ENCODE measurements at regions not wholly inside any gene's neighbourhood (a gene's known extent, or its start where the extent isn't known, plus 50 kb on each side); places are given as distances from the start of the nearest gene placed in this dataset.

- no peaks in the 10 kb centered on the region for H3K36me3 ChIP-seq (ENCODE audit: control insufficient read depth in 2 of 4, insufficient read depth in 4 of 4, low read length in 3 of 4)
- H2AFZ ChIP-seq (ENCODE audit: low read length), result no peak overlapping the region
- H3K4me3 ChIP-seq (ENCODE audit: extremely low read depth in 1 of 4, insufficient read depth in 2 of 4, low read depth in 3 of 4, low read length in 4 of 4), result no peak overlapping the region
- no peak overlapping the region for H3K9ac ChIP-seq (replicated peaks in 1 of 4; ENCODE audit: extremely low read depth in 1 of 4, low read depth in 3 of 4, low read length in 3 of 4)
- no peak overlapping the region for H4K5ac ChIP-seq (ENCODE audit: insufficient read length, low read depth, low read length)
- no peak overlapping the region for H2BK120ac ChIP-seq (replicated peaks; ENCODE audit: low read depth, low read length)
- no peak overlapping the region for H3K23ac ChIP-seq (ENCODE audit: insufficient read length)
- POLR2A ChIA-PET (ENCODE audit: partially characterized antibody), result no interaction called here
- H2BK12ac ChIP-seq (ENCODE audit: low read depth, low read length), result no peak overlapping the region
- no peaks in the 10 kb centered on the region for H4K20me1 ChIP-seq (replicated peaks in 1 of 2; ENCODE audit: control insufficient read depth in 1 of 2, insufficient read depth in 2 of 2, low read length in 2 of 2)
- H2BK15ac ChIP-seq (ENCODE audit: low read length), result no peak overlapping the region
- FAIRE-seq (no peak), DNase-seq (ENCODE audit: low read depth in 1 of 2, low spot score in 2 of 2) (no peak)
- CTCF ChIA-PET (ENCODE audit: partially characterized antibody), result interaction anchor here (0.6 to 0.7 kb wide), 2 partner anchors 323 to 1169 kb away, joined by 3 read pairs; no protein-coding TSS in a partner anchor
- no peak overlapping the region for H4K91ac ChIP-seq (replicated peaks; ENCODE audit: insufficient read length, low read length)
- WGBS, 2 experiments (ENCODE audit: extremely low coverage in 1 of 2, insufficient coverage in 1 of 2, insufficient read length in 1 of 2, insufficient replicate concordance in 2 of 2, low coverage in 1 of 2, low lambda C conversion rate in 2 of 2, missing lambda C conversion rate in 1 of 2), result 86% methylated on average over 3 of the region's 3 CpGs; no CpG with 5 or more reads in 1 of the 2 experiments
- H3K56ac ChIP-seq (replicated peaks; ENCODE audit: insufficient read length, low read depth, low read length), result no peak overlapping the region
- H3K9me3 ChIP-seq (ENCODE audit: insufficient read depth in 2 of 2, low read depth in 1 of 2, low read length in 1 of 2), result no peaks in the 10 kb centered on the region
- H3K14ac ChIP-seq (ENCODE audit: insufficient read length), result no peak overlapping the region
- H3K23me2 ChIP-seq (ENCODE audit: low read depth, low read length), result no peaks in the 10 kb centered on the region
- no peak overlapping the region for H3K4ac ChIP-seq (replicated peaks; ENCODE audit: insufficient read length, low read depth, low read length)
- no peak overlapping the region for H3K4me2 ChIP-seq (ENCODE audit: insufficient read depth in 1 of 2, low read depth in 2 of 2, low read length in 2 of 2)
- H2BK5ac ChIP-seq (ENCODE audit: low read depth, low read length), result no peak overlapping the region
- H3K79me1 ChIP-seq (ENCODE audit: low read depth, low read length), result no peaks in the 10 kb centered on the region
- peaks cover 0 to 7% (median 0%) of the 10 kb centered on the region in 4 experiments; a peak in 1 of 7 replicates for H3K4me1 ChIP-seq (replicated peaks in 1 of 4; ENCODE audit: control insufficient read depth in 3 of 4, insufficient read depth in 4 of 4, low read length in 3 of 4)
- H2BK20ac ChIP-seq (ENCODE audit: low read length), result no peak overlapping the region
- no peak overlapping the region for H3K18ac ChIP-seq (ENCODE audit: extremely low read depth, low read length)
- H3K27me3 ChIP-seq (replicated peaks in 1 of 4; ENCODE audit: control insufficient read depth in 3 of 4, extremely low read depth in 1 of 4, insufficient read depth in 3 of 4, low read length in 3 of 4), result no peaks in the 10 kb centered on the region
- no peaks in the 10 kb centered on the region for H3K79me2 ChIP-seq (ENCODE audit: control insufficient read depth in 1 of 2, insufficient read depth in 2 of 2, low read length in 2 of 2)
- H4K8ac ChIP-seq (ENCODE audit: extremely low read depth, insufficient read depth, low read length), result no peak overlapping the region
- H3K27ac ChIP-seq (ENCODE audit: low read depth, low read length), result no peak overlapping the region
- H2AK5ac ChIP-seq (ENCODE audit: low read depth, low read length), result no peak overlapping the region
- TF ChIP-seq RNF2 (IDR thresholded peaks at IDR 0.05; ENCODE audit: borderline replicate concordance, low read depth, low read length, missing control alignments, poor library complexity, severe bottlenecking) (no peak), E2F6 (IDR thresholded peaks at IDR 0.05) (no peak), ATF3 (IDR thresholded peaks at IDR 0.05; ENCODE audit: insufficient read depth, low read depth, low read length) (no peak)
Observed at GRCh38 chr15:93608643-93609148, 519.7 kb upstream of the RGMA start.

Data from H1 (cell line).